GM19025 (cell line): ENCODE measurements at regions not wholly inside any gene's neighbourhood (a gene's known extent, or its start where the extent isn't known, plus 50 kb on each side); places are given as distances from the start of the nearest gene placed in this dataset.
"Not testable (repeated sequence)": the region's sequence is repeated elsewhere in the genome, so short reads cannot be mapped to it uniquely, and the experiment has no call there.

Experiments
- ATAC-seq: cut with Tn5 transposase; IDR thresholded peaks from one replicate; pipeline ENCODE4 v1.9.1; 2021; ENCODE audit warnings: mild to moderate bottlenecking, low read depth, moderate library complexity; ENCODE audit not compliant: unreplicated experiment

DNA sequence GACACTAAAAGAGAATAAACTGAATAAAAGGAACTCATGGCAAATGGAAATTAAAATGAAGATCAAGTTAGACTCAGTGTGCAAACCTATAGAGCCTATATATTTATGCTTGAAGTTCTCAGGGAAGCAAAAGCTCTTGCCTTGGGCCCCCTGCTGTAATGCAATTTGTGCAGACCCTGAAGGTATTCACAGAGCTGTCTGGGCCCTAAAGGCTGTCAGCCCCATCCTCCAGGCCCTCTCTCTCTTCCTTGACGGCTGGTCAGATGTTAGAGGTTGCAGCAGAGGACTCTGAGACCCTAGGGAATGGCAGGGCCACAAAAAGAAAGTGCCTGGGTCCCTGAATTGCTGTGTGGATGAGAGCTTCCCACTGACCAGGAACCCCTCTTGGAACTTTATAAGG is 283.9 kb upstream of the TUT7 start:
- no peak for ATAC-seq

DNA sequence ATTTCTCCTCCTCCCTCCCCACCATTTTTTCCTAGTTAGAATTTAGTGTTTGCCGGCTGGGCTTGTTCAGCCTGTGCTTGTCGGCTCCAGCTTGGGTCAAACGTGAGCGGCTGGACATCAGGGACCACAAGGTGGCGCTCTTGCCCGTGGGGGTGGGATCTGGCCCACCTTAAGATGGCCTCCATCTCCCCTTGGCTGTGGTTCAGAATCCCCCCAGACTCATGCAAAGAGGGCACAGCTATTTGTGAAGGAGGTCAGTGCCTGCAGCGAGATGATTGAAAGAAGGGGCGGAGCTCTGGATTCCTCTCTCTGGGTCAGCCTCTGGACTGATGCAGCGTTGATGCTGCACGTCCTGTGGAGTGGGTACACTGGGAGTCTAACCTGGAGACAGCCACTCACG is 283.3 kb upstream of the TUT7 start:
- no peak for ATAC-seq

DNA sequence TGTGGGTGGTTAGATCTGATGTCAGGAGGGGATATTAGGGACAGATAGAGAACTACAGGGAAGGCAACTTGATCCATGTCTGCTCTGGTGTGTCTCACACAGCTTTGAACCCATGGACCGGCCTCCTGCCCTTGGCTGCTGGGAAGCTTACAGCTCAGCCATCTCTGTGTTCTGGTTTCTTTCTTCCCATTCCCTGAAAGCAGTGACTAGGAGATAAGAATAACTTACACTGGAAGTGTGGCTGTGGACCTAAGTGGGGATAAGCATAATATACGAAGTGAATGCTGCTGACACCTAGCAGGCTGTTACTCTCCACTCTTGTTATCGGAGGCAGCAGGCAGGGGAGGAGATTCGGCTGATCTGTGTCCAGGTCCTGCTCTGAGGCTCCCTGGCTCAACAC is 282.3 kb upstream of the TUT7 start:
- ATAC-seq: no peak

DNA sequence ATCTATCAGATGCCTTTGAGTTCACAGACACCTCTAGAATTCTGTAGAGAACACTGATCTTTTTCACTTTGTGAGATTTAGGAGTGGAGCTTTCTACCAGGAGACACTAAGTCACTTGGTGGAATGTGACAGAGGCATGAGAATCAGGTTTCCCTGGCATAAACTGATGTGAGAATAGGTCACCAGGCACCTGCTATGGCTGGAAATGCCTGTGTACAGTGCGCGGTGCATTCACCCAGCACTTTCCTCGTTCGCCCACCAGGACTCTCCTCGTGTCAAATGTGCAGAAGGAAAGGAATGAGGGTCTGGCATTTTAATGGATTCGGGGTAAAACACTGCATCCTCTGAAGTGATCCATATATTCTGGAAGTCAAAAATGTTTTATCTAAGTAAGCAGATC is 281.8 kb upstream of the TUT7 start:
- ATAC-seq: no peak

DNA sequence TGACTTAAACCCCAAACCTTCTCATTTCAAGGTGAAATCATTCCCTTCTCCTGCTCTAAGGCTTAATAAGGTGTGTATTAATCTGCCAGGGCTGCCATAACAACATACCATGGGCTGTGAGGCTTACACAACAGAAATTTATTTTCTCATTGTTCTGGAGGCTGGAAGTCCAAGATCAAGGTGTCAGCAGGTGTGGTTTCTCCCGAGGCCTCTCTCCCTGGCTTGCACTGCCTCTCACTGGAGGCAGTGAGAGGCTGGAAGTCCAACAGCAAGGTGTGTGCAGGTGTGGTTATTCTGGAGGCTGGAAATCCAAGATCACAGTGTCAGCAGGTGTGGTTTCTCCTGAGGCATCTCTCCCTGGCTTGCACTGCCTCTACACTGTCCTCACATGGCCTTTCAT is 280.3 kb upstream of the TUT7 start:
- ATAC-seq: no peak

DNA sequence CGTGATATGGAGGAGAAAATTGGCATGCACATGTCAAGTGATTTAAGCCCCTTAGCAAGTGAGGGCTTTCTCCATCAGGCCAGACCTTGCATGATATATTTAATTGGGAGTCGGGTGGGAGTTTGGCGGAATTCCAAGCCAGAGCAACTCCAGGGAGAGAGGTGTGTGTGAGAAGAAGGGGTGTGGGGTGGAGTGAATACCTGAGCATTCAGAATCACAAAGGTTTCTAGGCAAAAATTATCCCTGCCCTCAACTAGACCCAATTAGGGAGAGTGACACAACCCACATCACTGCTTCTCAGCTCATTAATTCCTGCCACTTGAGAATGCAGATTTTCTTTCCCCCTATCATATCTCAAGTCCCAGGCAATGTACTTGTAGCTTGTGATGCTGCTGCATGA is 279.7 kb upstream of the TUT7 start:
- ATAC-seq: no peak

DNA sequence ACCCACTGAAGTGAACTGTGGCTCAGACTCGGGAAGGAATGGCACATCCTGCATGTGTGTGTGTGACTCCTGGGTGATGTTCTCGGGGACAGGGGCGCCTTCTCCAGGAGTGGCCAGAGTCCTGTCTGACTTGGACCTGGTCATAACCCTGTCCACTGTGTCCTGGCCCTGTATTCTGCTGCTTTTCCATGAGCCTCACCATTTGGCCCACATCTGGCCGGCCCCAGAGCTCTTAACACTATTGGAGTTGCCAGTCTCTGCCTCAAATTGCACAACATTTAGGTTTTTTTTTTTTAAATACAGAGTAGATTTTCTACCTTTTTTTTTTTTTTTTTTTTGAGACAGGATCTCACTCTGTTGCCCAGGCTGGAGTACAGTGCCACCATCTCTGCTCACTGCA is 278.3 kb upstream of the TUT7 start:
- ATAC-seq: no peak

DNA sequence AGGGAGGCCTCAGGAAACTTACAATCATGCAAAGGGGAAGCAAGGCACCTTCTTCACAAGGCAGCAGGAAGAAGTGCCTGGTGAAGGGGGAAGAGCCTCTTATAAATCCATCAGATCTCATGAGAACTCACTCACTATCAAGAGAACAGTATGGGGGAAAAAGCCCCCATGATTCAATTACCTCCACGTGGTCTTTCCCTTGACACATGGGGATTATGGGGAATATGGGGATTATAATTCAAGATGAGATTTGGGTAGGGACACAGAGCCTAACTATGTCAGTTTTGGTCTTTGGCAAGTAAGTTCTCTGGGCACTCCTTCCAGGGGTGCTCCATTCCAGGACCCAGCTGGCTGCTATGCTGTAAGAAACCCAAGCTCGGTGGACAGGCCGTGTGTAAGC is 275.3 kb upstream of the TUT7 start:
- no peak for ATAC-seq

DNA sequence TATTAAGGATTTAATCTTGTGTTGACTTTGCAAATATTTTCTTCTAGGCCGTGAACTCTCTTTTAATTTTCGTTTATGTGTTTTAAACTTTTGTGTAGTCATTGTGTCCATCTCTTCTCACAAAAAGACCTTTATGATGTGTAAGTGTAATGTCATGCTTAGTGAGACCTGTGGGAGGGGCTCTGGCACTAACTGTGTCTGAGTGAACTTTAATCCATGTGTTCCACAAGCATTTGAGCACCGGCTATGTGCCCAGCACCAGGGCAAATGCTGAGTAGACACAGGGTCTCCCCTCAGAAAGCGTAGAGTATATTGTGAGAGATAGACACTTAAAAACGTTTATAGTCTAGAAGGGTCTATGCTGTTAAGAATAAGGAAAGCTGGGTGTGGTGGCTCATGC is 272.6 kb upstream of the TUT7 start:
- ATAC-seq: no peak

DNA sequence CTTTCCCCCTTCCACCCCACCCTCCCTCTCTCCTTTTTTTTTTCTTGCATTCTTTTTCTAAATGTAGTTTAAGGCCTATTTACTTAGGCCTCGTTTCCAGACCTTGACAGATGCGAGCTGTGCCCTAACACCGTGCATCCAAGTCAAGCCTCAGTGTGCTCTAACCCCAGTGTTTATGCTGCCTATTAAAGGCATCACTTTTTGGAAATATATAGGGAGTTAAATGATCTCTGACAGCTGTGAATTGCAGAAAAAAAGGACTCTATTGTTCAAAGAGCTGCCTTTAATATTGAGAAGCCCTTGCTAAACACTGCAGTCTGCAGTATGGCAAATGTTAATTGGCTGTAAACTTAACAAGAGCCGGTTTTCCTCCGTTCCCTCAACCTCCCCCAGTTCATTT is 270.4 kb upstream of the TUT7 start:
- no peak for ATAC-seq

DNA sequence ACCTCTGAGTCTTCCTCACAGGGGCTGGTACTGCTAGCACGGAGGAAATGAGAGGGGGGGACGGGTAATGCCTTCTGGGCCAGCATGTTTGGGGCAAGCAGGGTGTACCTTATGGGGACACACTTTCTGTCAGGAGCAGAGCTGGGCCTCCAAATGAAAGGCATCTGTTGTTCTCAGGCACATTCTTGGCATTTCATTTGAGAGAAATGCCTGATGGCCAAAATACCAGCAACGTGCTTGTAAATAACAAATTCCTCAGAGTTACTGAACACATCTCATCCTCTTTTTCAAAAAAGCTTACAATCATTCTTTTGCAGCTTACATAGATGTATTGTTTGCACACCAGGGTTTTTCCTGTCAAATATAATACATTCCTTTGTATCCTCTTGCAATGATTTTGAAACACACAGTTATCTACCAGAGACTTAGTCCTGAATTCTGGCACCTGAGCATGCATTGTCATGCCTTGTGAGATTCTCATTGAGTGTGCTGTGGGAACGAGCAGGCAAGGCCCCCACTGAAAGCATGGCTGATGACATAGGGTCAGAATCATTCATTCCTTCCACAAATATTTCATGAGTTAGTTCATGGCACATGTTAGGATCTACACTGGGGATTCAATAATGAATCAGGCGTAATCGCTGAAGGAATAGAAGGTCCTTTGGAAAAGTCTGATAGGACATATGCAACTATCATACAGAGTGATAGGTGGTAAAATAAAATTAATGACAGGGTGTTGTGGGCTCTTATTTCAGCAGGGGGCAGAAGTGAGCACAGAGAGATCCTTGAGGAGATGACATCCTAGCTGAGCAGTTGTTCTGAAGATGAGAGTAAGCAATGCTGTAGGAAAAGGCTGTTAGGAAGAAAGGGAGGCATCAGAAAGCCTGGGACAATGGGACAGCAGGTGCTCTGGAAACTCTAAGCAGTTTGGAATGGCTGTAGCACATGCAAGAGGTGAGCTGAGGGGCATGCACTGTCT is 260.9 kb upstream of the TUT7 start:
- no peak for ATAC-seq

DNA sequence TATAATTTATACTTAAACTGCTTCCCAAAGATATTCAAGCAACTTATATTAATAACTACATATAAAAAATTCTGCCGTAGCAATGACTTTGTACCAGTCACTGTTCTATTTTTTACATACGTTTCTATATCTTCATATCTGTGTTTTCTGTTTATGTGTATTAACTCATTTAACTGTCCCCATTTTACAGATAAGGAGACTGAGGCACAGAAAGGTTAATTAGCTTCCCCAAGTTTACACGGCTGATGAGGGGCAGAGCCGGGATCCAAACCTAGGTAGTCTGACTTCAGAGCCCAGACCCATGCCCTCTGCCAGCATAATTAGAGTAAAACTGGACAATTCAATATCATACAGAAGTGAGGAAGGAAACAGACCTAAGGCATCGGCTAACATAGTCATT is 259.7 kb upstream of the TUT7 start:
- no peak for ATAC-seq

DNA sequence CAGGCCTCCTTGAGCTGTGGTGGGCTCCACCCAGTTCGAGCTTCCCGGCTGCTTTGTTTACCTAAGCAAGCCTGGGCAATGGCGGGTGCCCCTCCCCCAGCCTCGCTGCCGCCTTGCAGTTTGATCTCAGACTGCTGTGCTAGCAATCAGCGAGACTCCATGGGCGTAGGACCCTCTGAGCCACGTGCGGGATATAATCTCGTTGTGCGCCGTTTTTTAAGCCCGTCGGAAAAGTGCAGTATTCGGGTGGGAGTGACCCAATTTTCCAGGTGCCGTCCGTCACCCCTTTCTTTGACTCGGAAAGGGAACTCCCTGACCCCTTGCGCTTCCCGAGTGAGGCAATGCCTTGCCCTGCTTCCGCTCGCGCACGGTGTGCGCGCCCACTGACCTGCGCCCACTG is 257.3 kb upstream of the TUT7 start:
- ATAC-seq: not testable (repeated sequence)

DNA sequence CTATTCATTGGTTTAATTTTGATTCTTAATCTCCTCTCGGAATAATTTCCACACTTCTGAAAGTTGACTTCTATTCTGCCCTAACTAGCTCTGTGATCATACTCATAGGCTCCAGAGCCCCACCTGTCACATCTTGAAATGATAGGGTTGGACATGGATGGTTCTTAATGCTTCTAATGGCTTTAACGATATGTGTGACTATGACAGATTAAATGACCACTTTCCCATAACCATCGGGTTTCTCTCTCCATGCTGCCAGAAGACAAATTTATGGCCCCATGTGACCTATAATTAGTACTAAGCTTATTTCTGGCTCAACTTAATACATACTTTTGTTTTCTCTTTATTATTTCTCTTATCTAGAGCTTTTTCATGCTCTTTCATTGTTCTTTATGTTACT is 251.1 kb upstream of the TUT7 start:
- ATAC-seq: no peak

DNA sequence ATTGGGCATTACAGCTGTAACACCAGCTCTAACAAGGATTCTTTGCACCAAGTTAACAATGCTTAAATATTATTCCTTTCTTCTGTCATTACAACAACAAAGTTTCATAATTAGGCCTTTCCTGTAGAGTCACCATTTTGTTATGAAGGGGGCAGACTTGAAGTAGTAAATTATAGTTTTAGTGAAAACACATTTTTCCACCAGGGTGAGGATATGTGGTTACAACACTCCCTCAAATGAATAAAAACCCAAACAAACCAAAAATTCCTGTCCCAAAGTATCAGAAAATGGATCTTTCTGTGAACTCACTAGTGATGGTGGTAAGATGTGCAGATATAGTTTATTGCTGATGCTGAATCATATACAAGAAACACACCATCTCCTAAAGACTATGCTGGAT is 250.5 kb upstream of the TUT7 start:
- no peak for ATAC-seq

DNA sequence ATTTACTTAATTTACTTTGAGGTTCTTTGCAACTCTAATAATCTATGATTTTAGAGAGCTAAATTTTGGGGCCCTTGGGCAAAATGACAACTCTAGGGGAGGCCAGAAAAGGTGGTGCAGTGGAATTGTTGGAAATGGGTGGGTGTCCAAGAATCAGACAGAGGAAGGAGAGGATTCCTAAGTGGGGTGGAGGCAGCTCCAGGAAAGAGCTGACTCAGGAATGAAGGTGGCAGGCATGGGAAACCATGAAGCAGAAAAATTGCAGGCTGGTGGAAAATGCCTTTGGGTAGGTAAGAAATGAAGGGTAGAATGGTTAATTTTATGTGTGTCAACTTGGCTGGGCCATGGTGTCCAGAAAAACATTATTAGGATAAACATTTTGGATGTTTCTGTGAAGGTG is 248.5 kb upstream of the TUT7 start:
- ATAC-seq: no peak

DNA sequence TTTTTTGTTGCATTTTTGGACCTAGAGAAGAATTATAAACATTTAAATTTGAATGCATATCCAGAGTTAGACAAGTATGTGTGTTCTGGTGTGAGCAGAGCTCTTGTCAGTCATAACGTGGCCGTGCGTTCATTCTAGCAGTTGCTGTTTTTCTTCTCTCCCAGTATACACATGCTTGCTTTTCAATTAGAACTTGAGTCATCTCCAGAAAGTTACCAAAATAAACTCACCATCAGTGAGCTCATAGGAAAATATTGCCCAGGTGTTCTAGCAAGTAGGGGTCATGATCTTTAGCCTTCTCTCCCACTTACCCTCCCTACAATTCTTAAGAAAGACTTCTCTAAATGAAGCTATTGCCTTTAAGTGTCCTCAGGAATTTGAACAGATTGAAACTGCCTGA is 247.5 kb upstream of the TUT7 start:
- no peak for ATAC-seq

DNA sequence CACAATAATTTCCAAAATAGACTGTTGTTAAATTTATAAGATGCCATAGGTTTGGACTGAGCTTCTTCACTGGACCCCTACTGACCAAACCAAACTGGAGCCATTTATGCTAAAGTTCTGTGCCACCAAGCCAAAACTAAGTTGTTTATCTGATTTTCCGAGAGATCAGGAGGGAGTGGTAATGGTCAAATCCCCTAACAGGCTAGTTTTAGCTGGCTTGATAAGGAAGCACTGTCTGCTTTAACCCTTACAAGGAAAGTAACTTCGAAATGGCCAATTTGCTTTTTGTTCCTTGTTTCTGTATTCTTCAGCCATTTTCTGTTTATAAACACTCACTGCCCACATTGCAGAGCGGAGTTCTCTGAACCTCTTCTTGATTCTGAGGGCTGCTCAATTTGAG is 246.8 kb upstream of the TUT7 start:
- ATAC-seq: no peak

DNA sequence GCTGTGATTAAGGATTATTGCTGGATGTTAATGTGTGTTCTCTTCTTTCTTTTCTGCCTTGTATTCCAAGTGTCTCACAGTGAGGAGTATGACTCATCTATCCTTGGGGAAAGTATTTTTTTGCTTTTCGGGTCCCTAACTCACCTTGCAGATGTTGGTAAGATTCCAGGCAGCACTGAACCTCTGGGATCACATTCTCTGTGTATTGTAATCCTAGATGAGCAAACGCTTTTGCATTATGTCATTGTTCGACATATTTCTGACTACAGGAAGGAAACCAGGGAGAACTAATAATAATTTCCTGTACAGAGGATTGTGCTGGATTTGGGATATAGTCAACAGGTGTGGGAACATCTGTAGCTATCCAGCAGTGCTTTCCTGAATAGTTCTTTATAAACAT is 246.1 kb upstream of the TUT7 start:
- no peak for ATAC-seq

DNA sequence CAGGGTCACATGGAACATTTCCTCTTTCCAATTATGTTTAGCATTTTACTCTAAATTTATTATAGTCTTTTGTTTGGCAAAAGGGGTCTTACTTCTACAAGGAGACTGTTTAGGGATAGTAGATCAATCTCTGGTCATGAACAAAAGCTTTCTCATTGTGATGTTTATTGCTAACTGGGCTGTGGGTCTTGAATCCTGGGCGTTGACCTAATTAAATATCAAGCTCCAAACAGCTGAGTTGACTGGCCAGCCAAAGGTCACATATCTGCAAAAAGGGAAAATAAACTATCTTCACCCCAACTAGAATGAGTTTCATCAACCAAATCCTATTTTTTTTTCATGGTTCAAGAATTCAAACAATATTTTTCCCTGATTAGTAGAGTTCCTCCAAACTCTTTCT is 245.4 kb upstream of the TUT7 start:
- ATAC-seq: no peak

DNA sequence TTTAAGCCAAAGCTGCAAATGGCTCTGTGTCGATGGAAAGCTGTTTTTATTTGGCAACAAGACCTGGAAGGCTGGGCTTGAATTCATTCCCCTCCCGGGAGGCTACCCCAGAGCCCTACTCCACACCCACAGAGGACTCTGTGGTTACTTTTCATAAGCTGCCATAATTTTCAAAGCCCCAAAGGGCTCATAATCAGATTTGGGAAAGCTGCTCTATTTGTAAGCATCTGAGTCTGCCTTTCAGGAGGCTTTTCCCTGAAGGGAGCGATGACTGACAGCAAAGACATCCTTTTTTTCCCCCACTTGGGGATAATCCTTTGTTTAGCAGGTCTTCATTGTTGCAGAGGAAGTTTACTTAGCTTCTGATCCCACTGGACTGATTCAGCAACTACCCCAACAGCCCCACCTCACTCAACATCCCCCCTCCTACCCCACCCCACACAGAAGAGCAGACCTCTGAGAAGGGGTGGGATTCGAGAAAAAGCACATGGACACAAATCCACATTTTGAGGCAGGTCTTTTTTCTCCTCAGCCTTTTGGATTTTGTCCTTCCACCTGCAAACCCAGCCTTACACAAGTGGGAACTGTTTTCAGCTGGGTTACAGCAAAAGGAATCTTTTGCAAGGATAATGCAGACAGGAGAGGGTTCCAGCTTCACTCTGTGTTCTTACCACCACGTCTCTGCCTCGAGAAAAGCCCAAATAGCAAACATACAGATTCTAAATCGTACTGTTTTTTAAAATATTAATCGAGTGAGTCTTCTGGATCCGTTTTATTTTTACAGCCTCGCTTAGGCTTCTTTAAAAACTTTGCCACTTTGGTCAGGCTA is 244.4 kb upstream of the TUT7 start:
- no peak for ATAC-seq

DNA sequence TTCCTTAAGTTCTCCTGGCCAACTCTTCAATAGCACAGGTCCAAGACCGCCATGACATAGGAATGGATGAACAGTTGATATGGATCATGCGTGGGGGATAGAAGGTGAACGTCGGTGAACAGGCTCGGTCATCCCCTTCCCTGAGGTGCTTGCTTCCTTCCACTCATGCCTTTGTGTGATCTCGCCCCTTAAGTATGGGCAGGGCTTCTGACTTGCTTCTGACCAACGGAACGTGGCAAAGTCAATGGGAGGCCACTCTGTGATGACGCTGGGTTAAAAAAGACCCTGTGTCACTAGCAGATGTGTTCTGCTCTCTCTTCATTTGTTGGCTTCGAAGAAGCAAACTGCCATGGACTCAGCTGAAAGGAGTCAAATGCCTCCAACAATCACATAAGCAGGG is 240.5 kb upstream of the TUT7 start:
- no peak for ATAC-seq
